GM21381 (cell line): ENCODE measurements at regions not wholly inside any gene's neighbourhood (a gene's known extent, or its start where the extent isn't known, plus 50 kb on each side); places are given as distances from the start of the nearest gene placed in this dataset.
A peak's percentile ranks its signal among the peaks of the same experiment; 100 is the strongest.
"Not testable (repeated sequence)": the region's sequence is repeated elsewhere in the genome, so short reads cannot be mapped to it uniquely, and the experiment has no call there.

Source experiments
- ATAC-seq: cut with Tn5 transposase; IDR thresholded peaks from one replicate; pipeline ENCODE4 v1.9.1; 2021; ENCODE audit warnings: mild to moderate bottlenecking, moderate library complexity; ENCODE audit not compliant: unreplicated experiment

DNA sequence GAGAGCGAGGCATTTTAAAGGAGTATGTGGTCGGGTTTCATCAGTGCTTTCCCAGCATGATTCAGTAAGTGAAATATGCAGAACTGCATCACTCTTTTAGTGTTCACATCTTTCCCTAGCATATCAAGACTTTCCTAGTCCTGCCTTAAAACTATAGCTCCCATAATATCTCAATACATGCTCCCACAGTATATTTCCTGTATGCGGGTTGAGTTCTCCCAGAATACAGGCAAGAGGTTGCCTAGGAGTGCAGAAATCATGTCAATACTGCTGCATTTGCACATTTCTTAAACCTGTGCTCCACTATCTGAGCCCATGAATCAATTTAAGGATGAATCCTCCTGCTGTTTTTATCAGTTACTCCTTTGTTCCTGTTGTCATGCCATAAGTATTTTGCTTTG is 386.6 kb upstream of the SLC35B3 start:
- no peak for ATAC-seq

DNA sequence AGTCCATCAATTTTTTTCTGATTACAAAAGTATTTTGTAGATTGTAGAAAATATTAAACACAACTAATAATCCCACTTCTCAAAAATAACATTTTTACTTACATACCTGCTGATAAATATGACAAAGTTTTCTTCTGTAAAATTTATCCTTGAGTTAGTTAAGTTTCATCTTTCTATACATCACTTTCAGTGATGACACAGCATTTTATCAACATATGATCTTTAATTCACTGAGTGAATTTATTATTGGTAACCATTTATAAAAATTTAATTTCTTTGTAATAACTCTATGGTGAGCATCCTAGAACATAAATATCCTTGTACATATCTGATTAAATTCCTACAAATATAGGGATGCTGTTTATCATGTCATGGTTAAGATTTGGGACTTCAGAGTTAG is 385.0 kb upstream of the SLC35B3 start:
- no peak for ATAC-seq

DNA sequence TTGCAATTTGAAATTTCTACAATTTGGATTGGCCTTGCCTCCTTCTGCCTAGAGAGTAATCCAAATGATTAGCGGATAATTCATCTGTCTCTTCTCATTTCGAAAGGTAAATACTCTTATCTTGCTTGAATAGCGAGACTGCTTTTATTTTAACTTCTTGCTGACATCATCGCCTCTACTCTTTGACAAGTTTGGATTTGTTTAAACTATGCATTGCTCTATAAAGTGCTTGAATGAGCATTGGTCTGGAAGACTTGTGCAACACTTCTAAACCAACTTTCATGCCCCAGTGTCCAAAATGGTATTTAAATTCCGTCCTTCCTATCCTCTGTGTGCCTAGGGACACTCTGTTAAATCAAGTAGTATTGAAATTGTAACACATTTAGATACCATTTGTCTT is 384.1 kb upstream of the SLC35B3 start:
- no peak for ATAC-seq

DNA sequence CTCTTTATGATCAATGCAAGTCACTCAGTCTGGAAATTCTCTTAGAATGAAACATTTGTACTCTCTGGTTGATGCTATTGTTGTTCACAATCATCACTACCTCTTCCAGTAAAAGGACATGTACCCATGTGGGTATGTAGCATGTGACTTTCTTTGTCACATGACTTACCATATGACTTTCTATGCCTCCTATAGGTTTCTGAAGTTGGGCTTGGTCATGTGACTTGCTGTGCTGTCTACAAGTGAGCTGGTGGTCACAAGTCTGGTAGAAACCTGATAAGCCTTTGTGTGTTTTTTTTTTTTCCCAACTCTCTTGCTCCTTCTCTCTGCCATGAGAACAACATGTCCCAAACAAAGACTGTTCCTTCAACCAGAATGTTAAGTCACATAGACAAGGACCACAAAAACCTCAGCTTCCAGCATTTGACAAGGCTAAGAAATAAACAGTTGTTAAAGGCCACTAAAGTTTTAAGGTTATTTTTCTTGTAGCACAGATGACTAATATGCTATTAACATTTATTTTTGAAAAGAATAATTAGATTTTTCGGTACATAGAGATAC is 379.2 kb upstream of the SLC35B3 start:
- ATAC-seq = no peak

DNA sequence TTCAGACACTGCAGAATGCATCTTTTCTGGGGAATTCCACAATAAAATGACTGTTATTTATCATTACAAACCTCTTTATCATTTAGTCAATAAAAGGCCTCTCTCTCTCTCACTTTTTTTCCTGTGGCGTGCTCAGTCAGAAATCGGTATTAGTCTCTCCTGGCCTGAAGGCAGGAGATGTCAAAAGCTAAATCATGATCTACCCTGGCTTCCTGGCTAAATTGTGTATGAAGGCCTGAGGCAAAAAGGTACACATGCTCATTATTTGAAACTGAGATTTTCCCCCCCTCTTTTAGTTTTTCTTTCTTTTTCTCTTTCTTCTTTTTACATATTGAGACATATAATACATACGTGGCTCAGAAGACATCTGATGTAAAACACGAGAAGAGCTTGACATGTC is 375.0 kb upstream of the SLC35B3 start:
- no peak for ATAC-seq

DNA sequence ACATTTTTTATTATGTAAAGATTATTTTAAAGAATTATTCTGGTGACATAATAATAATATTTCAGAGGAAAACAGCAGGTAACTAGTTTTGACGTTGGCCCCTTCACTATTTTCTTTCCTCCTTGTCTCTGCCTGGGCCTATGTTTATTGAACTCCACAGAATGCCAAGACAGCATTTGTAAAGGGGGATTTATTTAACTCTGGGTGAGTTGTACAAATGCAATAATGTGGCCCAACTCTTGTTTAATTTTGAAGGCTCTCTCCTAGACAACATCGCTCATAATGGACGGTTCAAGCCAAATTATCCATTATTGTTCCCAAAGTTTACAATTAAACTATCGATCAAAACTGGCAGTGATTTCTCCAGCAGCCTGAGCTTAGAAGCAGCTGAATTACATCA is 374.3 kb upstream of the SLC35B3 start:
- ATAC-seq = no peak

DNA sequence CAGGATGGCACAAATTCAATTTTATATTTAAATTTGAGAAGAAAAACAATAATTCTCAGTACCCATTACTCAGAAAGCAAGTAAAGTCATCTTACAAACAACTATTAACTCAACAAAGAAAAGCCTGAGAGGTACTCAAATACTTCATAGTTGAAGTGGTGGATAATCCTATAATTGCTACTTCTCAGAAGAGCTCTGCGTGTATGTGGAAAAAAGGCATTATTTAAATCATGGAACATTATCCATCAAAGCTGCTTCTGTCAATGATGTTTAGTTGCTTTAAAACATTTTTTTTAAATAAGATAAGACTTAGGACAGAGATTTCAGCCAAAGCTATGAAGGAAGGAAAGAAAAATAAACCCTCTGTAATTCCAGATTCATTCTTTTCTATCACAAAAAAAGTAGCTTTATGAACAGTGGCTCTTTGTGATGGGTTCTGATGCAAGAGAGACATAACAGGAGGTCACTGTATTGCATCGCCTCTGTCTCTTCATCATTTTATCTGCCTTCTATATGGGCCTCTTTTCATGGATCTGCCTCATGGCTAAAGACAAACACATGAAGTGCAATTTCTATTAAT is 367.9 kb upstream of the SLC35B3 start:
- ATAC-seq = no peak

DNA sequence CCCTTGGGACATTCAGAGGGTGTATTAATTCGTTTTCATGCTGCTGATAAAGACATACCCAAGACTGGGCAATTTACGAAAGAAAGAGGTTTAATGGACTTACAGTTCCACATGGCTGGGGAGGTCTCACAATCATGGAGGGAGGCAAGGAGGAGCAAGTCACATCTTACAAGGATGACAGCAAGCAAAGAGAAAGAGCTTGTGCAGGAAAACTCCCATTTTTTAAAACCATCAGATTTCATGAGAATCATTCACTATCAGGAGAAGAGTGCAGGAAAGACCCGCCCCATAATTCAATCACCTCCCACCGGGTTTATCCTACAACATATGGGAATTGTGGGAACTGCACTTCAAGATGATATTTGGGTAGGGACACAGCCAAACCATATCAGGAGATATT is 367.1 kb upstream of the SLC35B3 start:
- not testable (repeated sequence) for ATAC-seq

DNA sequence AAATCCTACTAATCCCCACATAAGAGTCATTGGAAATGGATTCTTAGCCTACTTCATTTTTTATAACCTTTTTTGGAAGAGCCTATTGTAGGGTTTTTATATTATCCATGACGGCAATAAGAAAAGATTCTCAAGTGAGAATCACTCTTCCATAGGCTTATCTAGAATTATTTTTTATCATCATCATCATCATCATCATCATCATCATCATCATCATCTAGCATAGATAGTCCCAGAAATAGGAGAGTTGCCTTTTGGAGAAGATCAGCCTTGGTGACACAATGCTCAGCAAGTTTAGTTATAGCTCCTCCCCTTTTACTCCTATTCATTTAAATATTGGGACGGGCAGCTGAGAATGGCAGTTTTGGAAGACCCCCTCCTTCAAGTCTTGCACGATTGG is 359.1 kb upstream of the SLC35B3 start:
- no peak for ATAC-seq

DNA sequence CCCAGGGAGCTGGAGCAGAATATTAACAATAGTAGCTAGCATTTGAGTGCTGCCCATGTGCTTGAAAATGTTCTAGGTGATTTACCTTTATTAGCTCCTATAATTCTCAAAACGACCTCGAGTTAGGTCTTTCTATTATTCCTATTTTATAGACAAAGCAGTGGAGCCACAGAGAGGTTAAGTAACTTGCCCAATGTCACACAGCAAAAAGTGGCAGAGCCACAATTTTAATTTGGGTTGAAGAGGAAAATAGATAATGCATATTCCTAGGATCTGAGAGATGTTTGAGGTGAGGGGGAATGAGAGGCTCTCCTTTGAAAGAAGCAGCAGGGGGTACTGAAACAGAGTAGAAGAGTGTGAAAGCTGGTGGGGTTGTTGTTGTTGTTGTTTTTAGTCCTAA is 354.5 kb upstream of the SLC35B3 start:
- ATAC-seq = no peak

DNA sequence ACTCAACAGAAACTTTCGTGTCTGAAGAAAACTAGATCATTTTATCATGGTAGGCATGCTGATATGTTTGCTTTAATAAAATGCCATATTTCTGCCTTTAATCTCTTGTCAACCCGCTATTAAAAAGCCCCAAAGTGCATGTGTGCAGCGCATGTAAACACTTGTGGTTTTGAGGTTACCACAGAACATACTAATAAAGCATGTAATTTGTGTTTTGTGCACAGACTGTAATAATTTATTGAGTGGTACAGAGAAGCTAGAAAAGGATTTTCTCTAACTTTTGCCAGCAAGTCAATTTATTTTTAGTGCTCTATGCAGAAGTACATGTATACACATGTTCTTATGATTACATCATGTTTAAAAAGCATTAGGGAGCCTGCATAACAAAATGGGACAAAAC is 349.9 kb upstream of the SLC35B3 start:
- ATAC-seq = no peak

DNA sequence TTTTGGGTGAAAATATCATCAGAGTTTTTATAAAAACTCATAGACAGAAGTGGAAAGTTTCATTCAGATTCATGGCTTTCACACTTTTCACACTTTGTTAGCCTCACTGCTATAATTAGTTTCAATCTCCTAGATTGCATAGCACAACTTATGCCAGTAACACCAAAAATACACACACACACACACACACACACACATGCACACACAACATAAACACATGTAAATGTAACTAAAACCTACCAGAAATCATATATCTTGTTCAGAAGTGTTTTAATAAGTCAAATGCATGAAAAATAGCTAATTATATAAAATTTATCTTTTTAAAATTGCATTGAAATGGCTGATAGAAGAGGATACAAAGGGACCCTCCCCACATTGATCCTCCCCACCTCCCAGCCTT is 347.8 kb upstream of the SLC35B3 start:
- ATAC-seq = no peak

DNA sequence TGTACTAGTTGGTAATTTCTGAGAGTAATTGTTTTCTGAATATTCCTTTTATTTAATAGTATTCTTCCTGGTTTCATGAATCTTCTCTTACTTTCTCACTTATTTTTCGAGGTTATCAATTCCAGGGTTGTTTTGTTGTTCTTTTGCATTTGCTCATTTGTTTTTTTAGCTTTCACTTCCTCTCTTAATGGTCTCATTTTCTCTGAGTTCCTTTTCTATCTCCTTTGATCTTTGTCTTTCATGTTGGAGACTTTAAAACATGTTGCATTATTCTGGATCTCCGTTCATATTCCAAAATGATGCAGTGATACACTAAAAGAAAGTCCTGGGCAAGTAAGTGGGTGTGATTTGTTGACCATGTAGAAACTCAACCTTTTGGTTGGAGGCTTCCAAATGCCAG is 345.3 kb upstream of the SLC35B3 start:
- ATAC-seq = no peak

DNA sequence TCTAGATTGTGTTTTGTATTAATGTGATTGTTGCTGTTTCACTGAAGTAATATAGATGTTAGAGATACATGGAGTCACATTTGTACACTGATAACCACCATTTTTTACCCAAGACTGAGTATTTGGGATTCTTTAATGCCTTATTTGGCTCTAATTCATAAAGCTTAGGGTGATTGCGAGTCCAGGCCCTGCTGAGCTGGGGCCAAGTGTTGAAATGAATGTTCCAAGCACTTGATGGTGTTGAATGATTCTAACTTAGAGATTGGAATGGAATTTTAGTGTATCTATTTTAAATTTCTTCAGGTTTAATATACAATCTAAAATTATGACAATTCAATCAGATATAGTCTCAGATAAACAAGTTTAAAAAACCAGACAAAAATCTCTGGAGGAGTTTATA is 329.4 kb upstream of the SLC35B3 start:
- no peak for ATAC-seq

DNA sequence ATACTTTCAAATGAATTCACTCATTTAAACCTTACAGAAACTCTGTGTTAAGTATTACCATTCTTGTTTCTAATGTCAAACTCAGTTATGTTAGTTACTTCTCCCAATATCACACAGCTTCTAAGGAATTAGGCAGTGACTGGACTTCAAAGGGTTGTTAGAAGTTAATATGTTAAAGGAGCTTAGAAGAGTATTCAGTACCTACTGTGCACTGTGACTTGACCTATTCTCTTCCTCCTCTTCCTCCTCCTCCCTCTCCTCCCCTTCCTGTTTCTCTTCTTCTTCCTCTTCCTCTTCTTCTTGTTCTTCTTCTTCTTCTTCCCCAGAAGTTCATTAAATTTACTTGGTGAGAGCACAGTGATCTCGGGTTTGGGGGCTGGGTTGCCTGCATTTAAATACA is 325.6 kb upstream of the SLC35B3 start:
- no peak for ATAC-seq

DNA sequence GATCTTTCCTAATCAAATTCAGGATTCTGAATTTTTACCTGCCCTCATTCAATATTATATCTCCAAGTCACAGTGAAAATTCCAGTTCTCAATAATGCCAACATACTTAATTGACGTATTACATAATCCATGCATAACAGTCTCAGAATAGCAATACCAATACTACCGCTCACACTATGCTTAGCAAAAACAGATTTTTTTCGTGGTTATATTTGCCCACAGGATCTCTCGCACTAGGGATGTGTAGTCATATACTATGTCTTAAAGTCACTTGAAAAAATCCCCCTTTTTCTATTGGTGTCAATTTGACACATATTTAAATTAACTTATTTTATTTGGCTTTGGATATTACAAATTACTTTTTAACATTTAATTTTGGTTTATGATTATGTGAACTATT is 323.1 kb upstream of the SLC35B3 start:
- no peak for ATAC-seq

DNA sequence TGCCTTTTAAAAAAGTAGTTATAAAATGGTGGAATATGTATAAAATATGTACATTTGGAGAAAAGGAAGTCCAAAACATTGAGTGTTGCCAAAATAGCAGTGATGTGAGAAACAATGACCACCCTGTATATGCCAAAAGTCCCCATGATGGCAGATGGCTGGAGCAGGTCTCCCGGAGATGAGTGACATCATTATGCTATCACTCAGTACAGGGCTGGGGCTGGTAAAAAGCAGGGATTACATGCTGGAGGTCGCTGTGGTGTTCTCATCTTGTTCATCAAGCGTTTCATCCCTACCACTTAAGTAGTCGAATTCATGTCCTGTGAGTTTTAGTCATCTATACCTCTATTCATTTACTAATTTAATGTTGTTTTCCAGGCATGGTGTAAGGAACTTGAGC is 315.3 kb upstream of the SLC35B3 start:
- ATAC-seq = no peak

DNA sequence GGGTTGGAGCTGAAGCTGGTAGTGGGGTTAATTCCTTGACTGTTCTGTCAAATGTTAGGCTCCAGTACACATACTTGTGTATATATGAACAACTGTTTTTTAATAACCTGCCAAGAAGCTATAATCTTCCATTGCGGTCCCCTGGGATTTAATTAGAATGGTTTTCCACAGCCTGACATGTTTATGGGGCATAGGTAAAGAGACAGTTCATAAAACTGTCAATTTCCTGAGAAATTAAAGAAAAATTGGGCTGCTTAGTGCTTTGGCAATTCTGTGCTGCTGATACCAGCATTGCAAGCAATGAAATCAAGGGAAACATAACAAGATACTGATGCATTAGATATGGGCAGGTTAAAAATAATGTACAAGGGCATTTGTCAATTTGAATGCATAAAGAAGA is 314.1 kb upstream of the SLC35B3 start:
- ATAC-seq = no peak

DNA sequence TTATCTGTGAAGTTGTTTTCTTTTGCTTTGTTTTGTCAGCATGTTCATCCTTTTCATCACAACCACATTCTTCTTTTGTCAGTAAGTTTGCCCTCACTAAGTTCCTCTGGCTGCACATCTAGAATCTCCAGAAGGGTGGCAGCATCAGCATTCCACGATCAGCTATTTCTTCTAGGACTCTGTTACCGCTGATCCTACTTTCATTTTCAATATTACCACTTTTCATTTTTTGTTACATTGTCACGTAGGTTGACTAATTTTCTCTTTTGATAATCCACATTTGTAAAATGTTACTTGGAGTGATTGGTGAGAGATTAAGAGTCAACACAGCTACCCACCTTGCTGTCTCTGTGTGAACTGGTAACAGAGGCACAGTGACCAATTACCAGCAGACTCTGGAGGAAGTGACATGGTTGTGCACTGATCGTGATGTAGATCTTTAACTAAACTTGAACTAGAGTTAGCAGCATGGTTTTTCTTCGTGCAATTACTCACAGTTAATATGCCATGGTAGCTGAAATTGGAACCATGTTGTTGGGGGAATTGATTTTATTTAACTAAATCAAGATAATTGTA is 307.9 kb upstream of the SLC35B3 start:
- peak; percentile 72 for ATAC-seq

DNA sequence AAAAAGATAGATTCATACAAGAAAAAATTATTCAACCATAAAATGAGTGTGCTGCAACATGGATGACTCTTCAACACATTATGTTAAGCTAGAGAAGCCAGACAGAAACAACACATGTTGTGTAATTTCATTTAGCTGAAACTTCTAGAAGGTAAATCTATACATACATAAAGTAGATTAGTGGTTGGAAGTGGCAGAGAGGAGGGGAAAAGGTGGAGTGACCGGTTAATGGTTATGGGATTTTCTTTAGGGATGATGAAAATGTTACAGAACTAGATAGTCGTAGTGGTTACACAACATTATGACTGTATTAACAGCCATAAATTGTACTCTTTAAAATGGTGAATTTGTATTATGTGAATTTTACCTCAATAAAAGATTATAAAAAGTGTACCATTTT is 304.1 kb upstream of the SLC35B3 start:
- no peak for ATAC-seq

DNA sequence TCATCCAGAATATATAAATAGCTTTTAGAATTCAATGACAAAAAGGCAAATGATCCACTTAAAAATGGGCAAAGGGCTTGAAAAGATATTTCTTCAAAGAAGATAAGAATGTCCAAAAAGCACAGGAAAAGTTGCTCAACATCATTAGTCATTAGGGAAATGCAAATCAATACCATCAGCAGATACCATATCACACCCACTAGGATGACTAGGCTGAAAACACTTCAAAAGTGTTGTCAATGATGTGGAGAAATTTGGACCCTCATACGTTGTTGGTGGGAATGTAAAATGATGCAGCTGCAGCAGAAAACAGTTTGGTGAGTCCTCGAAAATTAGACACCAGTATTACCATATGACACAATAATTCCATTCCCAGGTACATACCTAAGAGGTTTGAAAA is 303.6 kb upstream of the SLC35B3 start:
- no peak for ATAC-seq

DNA sequence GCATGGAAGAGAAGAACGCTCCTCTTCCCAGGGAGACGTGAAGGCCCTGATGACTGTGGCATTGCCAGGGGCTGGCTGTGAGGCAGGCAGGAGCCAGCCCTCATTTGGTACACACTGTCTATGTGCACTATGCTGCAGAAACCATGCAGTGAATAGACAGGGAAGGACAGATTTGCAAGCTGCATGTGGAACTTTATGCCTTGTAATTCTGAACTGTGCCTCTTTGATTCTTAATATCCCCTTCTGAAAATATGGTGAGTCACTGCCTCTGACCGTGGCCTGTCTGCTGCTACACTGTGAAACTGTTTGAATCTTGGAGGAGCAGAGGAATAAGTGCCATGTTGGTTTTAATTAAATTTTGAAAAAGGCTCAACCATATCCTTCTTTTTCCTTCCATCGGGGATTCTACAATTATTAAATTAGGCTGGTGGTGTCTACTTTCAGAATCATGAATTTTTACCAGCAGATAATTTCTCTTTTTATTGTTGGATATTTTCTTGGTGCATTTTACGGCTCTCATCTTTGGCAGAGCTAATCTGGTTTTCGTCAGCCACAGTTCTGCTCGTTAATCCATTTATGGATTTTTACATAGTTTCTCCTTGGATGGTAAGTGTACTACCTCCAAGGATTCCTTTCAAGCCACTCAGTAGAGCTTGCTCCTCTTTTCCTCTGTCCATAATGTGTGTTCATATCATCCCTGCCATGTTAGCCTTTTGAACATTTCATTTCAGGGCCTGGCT is 301.0 kb upstream of the SLC35B3 start:
- ATAC-seq = no peak
